IMR-90 (cell line): ENCODE measurements at regions not wholly inside any gene's neighbourhood (a gene's known extent, or its start where the extent isn't known, plus 50 kb on each side); places are given as distances from the start of the nearest gene placed in this dataset.

Experiments
- ATAC-seq: fragments of 200-7000 bp; cut with Tn5 transposase; 2 replicates; pipeline ENCODE4 v1.9.1; 2020; ENCODE audit warnings: low read depth, mild to moderate bottlenecking, moderate library complexity
- BruUV-seq: library from RNA; stranded (reverse); fragments of 400-500 nt; replicated peaks from 2 replicates; lab custom pipeline; 2021; lab: Mats Ljungman, UMichigan
- CTCF ChIA-PET: fragments of 300-600 bp; formaldehyde crosslinking; extraction: SDS; loops from one replicate; lab custom pipeline; 2021; ENCODE audit warnings: antibody characterized with exemption; lab: Yijun Ruan, JAX
- POLR2A ChIA-PET: fragments of 300-600 bp; sonication (Branson Sonifier 250); formaldehyde crosslinking; loops from one replicate; lab custom pipeline; 2022; ENCODE audit warnings: antibody characterized with exemption; ENCODE audit not compliant: unreplicated experiment; lab: Charles Lee
- DNase-seq: peaks from one replicate; pipeline ENCODE4 v3.0.0; 2013
- H2AFZ ChIP-seq: replicated peaks from 2 replicates; pipeline ENCODE3; 2013; ENCODE audit warnings: low read length, mild to moderate bottlenecking; ENCODE audit not compliant: poor library complexity
- H2AK5ac ChIP-seq: 2 replicates; pipeline ENCODE4 v1.6.1; 2013; ENCODE audit warnings: low read depth, low read length, inconsistent platforms
- H2AK9ac ChIP-seq: replicated peaks from 2 replicates; pipeline ENCODE3; 2013; ENCODE audit warnings: mild to moderate bottlenecking, low read depth, low read length, moderate library complexity; ENCODE audit not compliant: poor library complexity
- H2BK120ac ChIP-seq: 2 replicates; pipeline ENCODE4 v1.6.1; 2013; ENCODE audit warnings: low read depth, low read length, inconsistent platforms
- H2BK15ac ChIP-seq: 3 replicates; pipeline ENCODE4 v1.6.1; 2013; ENCODE audit warnings: low read depth, low read length, inconsistent platforms
- H2BK20ac ChIP-seq: 2 replicates; pipeline ENCODE4 v1.6.1; 2013; ENCODE audit warnings: low read depth, mild to moderate bottlenecking, inconsistent platforms, low read length, moderate library complexity
- H2BK5ac ChIP-seq: 2 replicates; pipeline ENCODE4 v1.6.1; 2013; ENCODE audit warnings: mild to moderate bottlenecking, low read depth, low read length, inconsistent platforms; ENCODE audit not compliant: poor library complexity, severe bottlenecking
- H3K14ac ChIP-seq: replicated peaks from 2 replicates; pipeline ENCODE4 v1.6.1; 2013; ENCODE audit warnings: low read depth, low read length, inconsistent platforms
- H3K18ac ChIP-seq: 2 replicates; pipeline ENCODE4 v1.6.1; 2013; ENCODE audit warnings: low read depth, low read length, control low read depth
- H3K23ac ChIP-seq: 2 replicates; pipeline ENCODE4 v1.6.1; 2013; ENCODE audit warnings: low read depth, low read length, inconsistent platforms
- H3K27ac ChIP-seq: 2 replicates; pipeline ENCODE4 v1.5.1; 2013; ENCODE audit warnings: mild to moderate bottlenecking, control low read depth, low read length; ENCODE audit not compliant: insufficient read depth
- H3K27me3 ChIP-seq: 2 replicates; pipeline ENCODE4 v1.6.1; 2013; ENCODE audit warnings: low read length; ENCODE audit not compliant: control insufficient read depth, insufficient read depth
- H3K36me3 ChIP-seq: 2 replicates; pipeline ENCODE4 v1.6.1; 2013; ENCODE audit warnings: low read length, mixed read lengths; ENCODE audit not compliant: control insufficient read depth, insufficient read depth
- H3K4ac ChIP-seq: 2 replicates; pipeline ENCODE4 v1.6.1; 2013; ENCODE audit warnings: low read depth, low read length, inconsistent platforms
- H3K4me1 ChIP-seq: 2 replicates; pipeline ENCODE4 v1.6.1; 2013; ENCODE audit warnings: low read length, mixed read lengths; ENCODE audit not compliant: control insufficient read depth, insufficient read depth
- H3K4me2 ChIP-seq: 2 replicates; pipeline ENCODE4 v1.6.1; 2013; ENCODE audit warnings: low read depth, mild to moderate bottlenecking, control low read depth, low read length, moderate library complexity
- H3K4me3 ChIP-seq: 2 replicates; pipeline ENCODE4 v1.5.1; 2013; ENCODE audit warnings: low read depth, mild to moderate bottlenecking, control low read depth, low read length, moderate library complexity; ENCODE audit not compliant: insufficient read depth
- H3K56ac ChIP-seq: 2 replicates; pipeline ENCODE4 v1.6.1; 2013; ENCODE audit warnings: low read length, inconsistent platforms; ENCODE audit not compliant: insufficient read depth; ENCODE audit errors: extremely low read depth
- H3K79me1 ChIP-seq, 2 experiments: 2 replicates each; pipeline ENCODE4 v1.6.1; 2013; ENCODE audit warnings: low read length in 2 of 2, inconsistent platforms in 1 of 2, low read depth in 1 of 2
- H3K9ac ChIP-seq: 2 replicates; pipeline ENCODE4 v1.6.1; 2013; ENCODE audit warnings: low read depth, low read length, control low read depth
- H3K9me1 ChIP-seq: 2 replicates; pipeline ENCODE4 v1.6.1; 2013; ENCODE audit warnings: low read length, inconsistent platforms; ENCODE audit not compliant: insufficient read depth
- H3K9me3 ChIP-seq: 2 replicates; pipeline ENCODE4 v1.6.1; 2013; ENCODE audit warnings: low read length; ENCODE audit not compliant: control insufficient read depth, insufficient read depth
- H4K20me1 ChIP-seq: 2 replicates; pipeline ENCODE4 v1.6.1; 2013; ENCODE audit warnings: low read length, inconsistent platforms; ENCODE audit not compliant: insufficient read depth
- H4K5ac ChIP-seq: 2 replicates; pipeline ENCODE4 v1.6.1; 2013; ENCODE audit warnings: mild to moderate bottlenecking, low read depth, low read length, control low read depth
- H4K8ac ChIP-seq, 2 experiments: 2 replicates each; pipeline ENCODE4 v1.6.1; 2013; ENCODE audit warnings: low read depth in 2 of 2, low read length in 2 of 2, control low read depth in 1 of 2, inconsistent platforms in 1 of 2
- H4K91ac ChIP-seq: 2 replicates; pipeline ENCODE4 v1.6.1; 2013; ENCODE audit warnings: low read depth, low read length, inconsistent platforms; ENCODE audit not compliant: insufficient read depth
- BHLHE40 ChIP-seq: fragments of 150-350 bp; IDR thresholded peaks from 2 replicates; pipeline ENCODE4 v1.6.1; 2016; ENCODE audit warnings: mild to moderate bottlenecking, low read depth, low read length
- CEBPB ChIP-seq: IDR thresholded peaks from 2 replicates; pipeline ENCODE4 v1.6.1; 2012; ENCODE audit warnings: low read depth, low read length, improper control_type of control experiment
- CHD1 ChIP-seq: IDR thresholded peaks from 2 replicates; pipeline ENCODE4 v1.6.1; 2012; ENCODE audit warnings: low read depth, low read length, improper control_type of control experiment
- CTCF ChIP-seq: conservative IDR thresholded peaks from 2 replicates; pipeline ENCODE4 v1.5.1; 2012; ENCODE audit warnings: mild to moderate bottlenecking, low read depth, low read length, improper control_type of control experiment
- ELK1 ChIP-seq: fragments of 150-350 bp; IDR thresholded peaks from 2 replicates; pipeline ENCODE4 v1.6.1; 2016; ENCODE audit warnings: low read depth, mild to moderate bottlenecking, low read length, moderate library complexity, borderline replicate concordance
- FOS ChIP-seq: fragments of 150-350 bp; IDR thresholded peaks from 2 replicates; pipeline ENCODE4 v1.6.1; 2016; ENCODE audit warnings: low read depth, low read length
- MAFK ChIP-seq: IDR thresholded peaks from 2 replicates; pipeline ENCODE4 v1.6.1; 2012; ENCODE audit warnings: low read depth, low read length, improper control_type of control experiment
- MAZ ChIP-seq: IDR thresholded peaks from 2 replicates; pipeline ENCODE4 v1.6.1; 2012; ENCODE audit warnings: low read depth, mild to moderate bottlenecking, low read length, improper control_type of control experiment, moderate library complexity, borderline replicate concordance
- MXI1 ChIP-seq: IDR thresholded peaks from 2 replicates; pipeline ENCODE4 v1.6.1; 2012; ENCODE audit warnings: low read depth, mild to moderate bottlenecking, low read length, moderate library complexity, borderline replicate concordance
- NFE2L2 ChIP-seq: fragments of 150-350 bp; IDR thresholded peaks from 2 replicates; pipeline ENCODE4 v1.6.1; 2016; ENCODE audit warnings: low read depth, mild to moderate bottlenecking, low read length
- POLR2A ChIP-seq: IDR thresholded peaks from 2 replicates; pipeline ENCODE4 v1.6.1; 2012; ENCODE audit warnings: mild to moderate bottlenecking, low read depth, low read length
- RAD21 ChIP-seq: IDR thresholded peaks from 2 replicates; pipeline ENCODE4 v1.6.1; 2012; ENCODE audit warnings: low read length, improper control_type of control experiment
- RCOR1 ChIP-seq: IDR thresholded peaks from 2 replicates; pipeline ENCODE4 v1.6.1; 2012; ENCODE audit warnings: mild to moderate bottlenecking, low read length, improper control_type of control experiment; ENCODE audit not compliant: insufficient replicate concordance
- RFX5 ChIP-seq: IDR thresholded peaks from 2 replicates; pipeline ENCODE4 v1.8.0; 2012; ENCODE audit warnings: low read depth, mild to moderate bottlenecking, low read length, moderate library complexity
- SMC3 ChIP-seq: fragments of 150-350 bp; IDR thresholded peaks from 2 replicates; pipeline ENCODE4 v1.6.1; 2016; ENCODE audit warnings: low read depth, mild to moderate bottlenecking, antibody characterized with exemption, low read length, moderate library complexity
- USF2 ChIP-seq: fragments of 150-350 bp; IDR thresholded peaks from 2 replicates; pipeline ENCODE4 v1.6.1; 2017; ENCODE audit warnings: mild to moderate bottlenecking, antibody characterized with exemption, low read length, low read depth
- WGBS, 2 experiments: methylation state at CpG; one replicate each; pipeline versions ENCODE4 v1.1.5 to v1.1.7; 2013; ENCODE audit warnings: missing lambda C conversion rate in 2 of 2; ENCODE audit not compliant: insufficient read length in 1 of 2; ENCODE audit errors: extremely low coverage in 2 of 2; 5-methylcytosine and 5-hydroxymethylcytosine counted together
- dilution Hi-C: fragments of 300-500 bp; cut with HindIII; formaldehyde crosslinking; loops from one replicate; pipeline ENCODE4 v1.14.3; 2018; ENCODE audit warnings: low sequenced_read_pairs; ENCODE audit not compliant: unreplicated experiment
- in situ Hi-C: fragments of 300-500 bp; cut with MboI; formaldehyde crosslinking; loops from 3 replicates; pipeline ENCODE4 v1.14.3; 2019; ENCODE audit warnings: low sequenced_read_pairs, inconsistent platforms, mixed read lengths
- intact Hi-C: fragments of 100-400 bp; cut with micrococcal nuclease; formaldehyde crosslinking; loops from 2 replicates; pipeline ENCODE4 v1.10.0; 2022

- Histone ChIP-seq H4K5ac (no peak overlapping the region), H4K20me1 (no peaks in the 10 kb centered on the region), H4K8ac (no peak overlapping the region), H2BK15ac (no peak overlapping the region), H3K9ac (no peak overlapping the region), H3K14ac (no peak overlapping the region), H3K79me1 (no peaks in the 10 kb centered on the region), H4K91ac (no peak overlapping the region), H2BK120ac (no peak overlapping the region), H2AK9ac (no peak overlapping the region), H3K27ac (no peak overlapping the region), H3K4ac (no peak overlapping the region), H3K9me1 (no peaks in the 10 kb centered on the region), H3K23ac (no peak overlapping the region), H3K4me3 (no peak overlapping the region), H2AK5ac (no peak overlapping the region), H2AFZ (no peak overlapping the region), H3K36me3 (no peaks in the 10 kb centered on the region), H3K4me2 (no peak overlapping the region), H2BK5ac (no peak overlapping the region), H3K9me3 (peaks cover 10% of the 10 kb centered on the region), H2BK20ac (no peak overlapping the region), H3K4me1 (no peaks in the 10 kb centered on the region), H3K56ac (no peak overlapping the region), H3K27me3 (no peaks in the 10 kb centered on the region), H3K18ac (no peak overlapping the region)
- dilution Hi-C loops: no loop called here
- POLR2A ChIA-PET: no interaction called here
- DNase-seq (no peak), ATAC-seq (no peak)
- CTCF ChIA-PET: no interaction called here
- intact Hi-C loops: no loop called here
- no peak for TF ChIP-seq CTCF
- no peak for TF ChIP-seq RCOR1
- TF ChIP-seq SMC3: no peak
- no peak for TF ChIP-seq CHD1
- TF ChIP-seq POLR2A: no peak
- TF ChIP-seq RFX5: no peak
- TF ChIP-seq FOS: no peak
- TF ChIP-seq CEBPB: no peak
- no peak for TF ChIP-seq MAFK
- TF ChIP-seq RAD21: no peak
- no peak for TF ChIP-seq USF2
- TF ChIP-seq MXI1: no peak
- no peak for TF ChIP-seq NFE2L2
- TF ChIP-seq ELK1: no peak
- TF ChIP-seq MAZ: no peak
- TF ChIP-seq BHLHE40: no peak
- WGBS, 2 experiments: no CpG with 5 or more reads among the region's 7 CpGs
- in situ Hi-C loops: no loop called here
- no TSS peak for BruUV-seq
These were observed 282.8 kb upstream of the SGK1 start for GRCh38 chr6:134600671-134601070.
